ENCODE measurements at regions not wholly inside any gene's neighbourhood (a gene's known extent, or its start where the extent isn't known, plus 50 kb on each side); places are given as distances from the start of the nearest gene placed in this dataset.

- TF ChIP-seq NONO (IDR thresholded peaks at IDR 0.05) (no peak), NONO (CRISPR knock-in tag; conservative IDR thresholded peaks at IDR 0.05) (no peak), JUND (CRISPR knock-in tag; IDR thresholded peaks at IDR 0.05) (no peak), ZNF567 (CRISPR knock-in tag; IDR thresholded peaks at IDR 0.05; ENCODE audit: borderline replicate concordance) (no peak), ZFAT (CRISPR knock-in tag; conservative IDR thresholded peaks at IDR 0.05) (no peak), BRF2 (CRISPR knock-in tag; IDR thresholded peaks at IDR 0.05) (no peak), ZNF607 (CRISPR knock-in tag; IDR thresholded peaks at IDR 0.05; ENCODE audit: borderline replicate concordance) (no peak), TRIM22 (IDR thresholded peaks at IDR 0.05) (no peak), ZNF564 (CRISPR knock-in tag; IDR thresholded peaks at IDR 0.05) (no peak), KLF6 (CRISPR knock-in tag; IDR thresholded peaks at IDR 0.05) (no peak), ZNF883 (CRISPR knock-in tag; IDR thresholded peaks at IDR 0.05; ENCODE audit: not compliant biosample characterization) (no peak), ZNF251 (CRISPR knock-in tag; IDR thresholded peaks at IDR 0.05) (no peak), ZNF350 (CRISPR knock-in tag; IDR thresholded peaks at IDR 0.05; ENCODE audit: borderline replicate concordance, low read depth) (no peak), GATAD2A (CRISPR knock-in tag; IDR thresholded peaks at IDR 0.05) (peak; percentile 74; the same call in 1 of the 2 replicates), BATF2 (CRISPR knock-in tag; IDR thresholded peaks at IDR 0.05) (no peak), ZNF704 (CRISPR knock-in tag; IDR thresholded peaks at IDR 0.05; ENCODE audit: borderline replicate concordance) (no peak), ZNF326 (CRISPR knock-in tag; IDR thresholded peaks at IDR 0.05; ENCODE audit: borderline replicate concordance) (no peak), THAP8 (CRISPR knock-in tag; IDR thresholded peaks at IDR 0.05; ENCODE audit: borderline replicate concordance) (no peak), HNRNPK (IDR thresholded peaks at IDR 0.05; ENCODE audit: low read depth, low read length, poor library complexity, severe bottlenecking) (no peak), ZNF841 (CRISPR knock-in tag; IDR thresholded peaks at IDR 0.05; ENCODE audit: borderline replicate concordance) (no peak), ZNF446 (CRISPR knock-in tag; IDR thresholded peaks at IDR 0.05) (no peak), ZNF205 (CRISPR knock-in tag; IDR thresholded peaks at IDR 0.05) (no peak), JDP2 (CRISPR knock-in tag; IDR thresholded peaks at IDR 0.05; ENCODE audit: borderline replicate concordance) (no peak), HBP1 (CRISPR knock-in tag; IDR thresholded peaks at IDR 0.05; ENCODE audit: low read depth) (no peak)
Observed at GRCh38 chr14:65229748-65230728, 127.7 kb upstream of the MAX start (continued).
